Lower leg skin (tissue), 4 donors: ENCODE measurements at regions not wholly inside any gene's neighbourhood (a gene's known extent, or its start where the extent isn't known, plus 50 kb on each side); places are given as distances from the start of the nearest gene placed in this dataset.

Experiments
- DNase-seq, 2 donors: peaks; one replicate each; pipeline ENCODE4 v3.0.0-alpha.2; 2019; ENCODE audit warnings: low spot score in 2 of 2
- H3K4me3 ChIP-seq: fragments of 200-600 bp; sonication (generic); 2 replicates; pipeline ENCODE4 v1.5.1; 2017; ENCODE audit warnings: mild to moderate bottlenecking, low read depth; ENCODE audit not compliant: poor library complexity, severe bottlenecking
- POLR2A ChIP-seq, 2 donors: fragments of 450-650 bp; IDR thresholded peaks; one replicate each; pipeline ENCODE4 v1.6.1; 2016 to 2017; ENCODE audit warnings: antibody characterized with exemption in 2 of 2, mild to moderate bottlenecking in 1 of 2, moderate library complexity in 1 of 2
- WGBS, 2 donors: methylation state at CpG; one replicate each; pipeline ENCODE4 v1.1.5; 2018; 5-methylcytosine and 5-hydroxymethylcytosine counted together
- intact Hi-C: fragments of 100-400 bp; cut with DNase I; formaldehyde crosslinking; loops from one replicate; pipeline ENCODE4 v1.15.0; 2023; ENCODE audit warnings: low total_unique reads
- TF ChIP-seq, protein P1 (sequence below), 3 donors: fragments of 450-650 bp; IDR thresholded peaks; one replicate each; pipeline ENCODE4 v1.5.1; 2016; ENCODE audit warnings: antibody characterized with exemption in 3 of 3, mild to moderate bottlenecking in 3 of 3, moderate library complexity in 2 of 3

DNA sequence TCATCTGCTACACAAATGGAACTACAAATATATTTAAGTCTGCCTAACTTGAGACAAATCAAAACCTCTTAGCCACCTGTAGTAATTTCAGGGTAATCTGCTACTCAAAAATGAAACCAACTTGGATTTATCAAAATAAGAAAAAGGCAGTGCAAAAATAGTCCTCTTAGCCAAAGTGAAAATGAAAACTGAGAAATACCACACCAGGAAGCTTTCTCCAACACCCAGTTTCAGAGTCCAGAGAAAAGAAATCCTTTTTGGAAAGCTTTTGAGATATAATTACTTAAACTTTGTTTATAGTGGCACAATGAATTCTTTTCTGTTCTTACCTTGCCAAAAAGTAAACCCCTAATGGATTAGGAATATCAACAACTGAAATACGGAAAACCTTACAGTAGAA is 990.4 kb downstream of the EFNA5 start:
- TF ChIP-seq, protein P1, sequence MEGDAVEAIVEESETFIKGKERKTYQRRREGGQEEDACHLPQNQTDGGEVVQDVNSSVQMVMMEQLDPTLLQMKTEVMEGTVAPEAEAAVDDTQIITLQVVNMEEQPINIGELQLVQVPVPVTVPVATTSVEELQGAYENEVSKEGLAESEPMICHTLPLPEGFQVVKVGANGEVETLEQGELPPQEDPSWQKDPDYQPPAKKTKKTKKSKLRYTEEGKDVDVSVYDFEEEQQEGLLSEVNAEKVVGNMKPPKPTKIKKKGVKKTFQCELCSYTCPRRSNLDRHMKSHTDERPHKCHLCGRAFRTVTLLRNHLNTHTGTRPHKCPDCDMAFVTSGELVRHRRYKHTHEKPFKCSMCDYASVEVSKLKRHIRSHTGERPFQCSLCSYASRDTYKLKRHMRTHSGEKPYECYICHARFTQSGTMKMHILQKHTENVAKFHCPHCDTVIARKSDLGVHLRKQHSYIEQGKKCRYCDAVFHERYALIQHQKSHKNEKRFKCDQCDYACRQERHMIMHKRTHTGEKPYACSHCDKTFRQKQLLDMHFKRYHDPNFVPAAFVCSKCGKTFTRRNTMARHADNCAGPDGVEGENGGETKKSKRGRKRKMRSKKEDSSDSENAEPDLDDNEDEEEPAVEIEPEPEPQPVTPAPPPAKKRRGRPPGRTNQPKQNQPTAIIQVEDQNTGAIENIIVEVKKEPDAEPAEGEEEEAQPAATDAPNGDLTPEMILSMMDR (IDR thresholded peaks at IDR 0.05), result no peak
- TF ChIP-seq POLR2A (IDR thresholded peaks at IDR 0.05), result no peak
- no peak for DNase-seq
- no peak overlapping the region for H3K4me3 ChIP-seq
- 29 to 32% methylated on average over 1 of the region's 1 CpG for WGBS, 2 donors
- intact Hi-C loops, result no loop called here

DNA sequence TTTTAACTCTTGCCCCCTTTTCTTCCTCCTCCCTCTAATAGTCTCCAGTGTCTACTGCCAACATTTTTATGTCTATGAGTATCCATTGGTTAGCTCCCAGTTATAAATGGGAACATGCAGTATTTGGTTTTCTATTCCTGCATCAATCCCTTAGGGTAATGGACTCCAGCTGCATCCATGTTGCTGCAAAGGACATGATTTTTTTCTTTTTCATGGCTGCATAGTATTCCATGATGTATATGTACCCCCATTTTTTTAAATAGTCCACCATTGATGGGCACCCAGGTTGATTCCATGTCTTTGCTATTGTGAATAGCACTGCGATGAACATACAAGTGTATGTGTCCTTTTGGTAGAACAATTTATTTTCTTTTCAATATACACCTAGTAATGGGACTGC is 993.7 kb downstream of the EFNA5 start:
- TF ChIP-seq, protein P1 (IDR thresholded peaks at IDR 0.05), result no peak
- TF ChIP-seq POLR2A (IDR thresholded peaks at IDR 0.05), result no peak
- H3K4me3 ChIP-seq, result no peak overlapping the region
- WGBS, 2 donors, result 97 to 98% methylated on average over 1 of the region's 1 CpG
- DNase-seq, result no peak
- intact Hi-C loops, result no loop called here

DNA sequence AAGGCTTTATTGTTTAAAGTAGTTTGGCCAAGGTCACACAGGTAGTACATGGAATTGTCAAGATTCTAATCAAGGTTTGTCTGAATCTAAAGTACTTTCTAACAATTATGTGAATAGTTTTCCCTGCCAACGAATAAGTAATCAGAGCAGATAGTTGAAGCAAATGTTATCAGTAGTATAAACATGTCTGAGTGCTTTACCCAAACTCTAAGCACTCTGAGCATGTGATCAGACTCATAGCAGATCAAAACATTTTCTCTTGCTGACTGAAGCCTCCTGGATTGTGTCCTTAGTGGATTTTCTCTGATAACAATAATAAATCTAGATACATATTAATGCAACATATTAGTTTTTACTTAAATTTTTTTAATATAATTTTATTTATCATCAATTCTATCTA is 995.0 kb downstream of the EFNA5 start:
- TF ChIP-seq POLR2A (IDR thresholded peaks at IDR 0.05), result no peak
- TF ChIP-seq, protein P1 (IDR thresholded peaks at IDR 0.05), result no peak
- intact Hi-C loops, result no loop called here
- WGBS, 2 donors, result 36 to 44% methylated on average over 1 of the region's 1 CpG
- H3K4me3 ChIP-seq, result no peak overlapping the region
- DNase-seq, result no peak

DNA sequence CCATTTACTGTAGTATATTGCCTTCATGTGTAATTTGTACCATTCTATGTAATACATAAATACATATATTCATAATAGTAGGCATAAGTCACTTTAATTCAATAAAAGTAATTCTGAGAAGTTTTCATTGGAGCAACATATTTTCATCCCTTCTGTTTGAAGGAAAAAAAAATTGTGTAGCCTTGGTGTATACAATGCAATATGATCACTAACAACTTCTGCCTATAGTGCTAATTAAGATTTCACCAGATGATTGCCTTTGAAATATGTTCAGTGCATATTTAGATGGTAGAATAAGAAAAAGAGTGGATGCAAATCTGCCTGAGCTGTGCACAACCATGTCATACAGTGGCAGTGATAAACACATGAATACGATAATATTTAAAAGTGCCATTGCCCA is 996.8 kb downstream of the EFNA5 start:
- DNase-seq, result no peak
- 53 to 56% methylated on average over 1 of the region's 1 CpG for whole genome bisulfite sequencing, 2 donors
- no peak for TF ChIP-seq POLR2A (IDR thresholded peaks at IDR 0.05)
- TF ChIP-seq, protein P1 (IDR thresholded peaks at IDR 0.05), result no peak
- H3K4me3 ChIP-seq, result no peak overlapping the region
- intact Hi-C loops, result no loop called here

DNA sequence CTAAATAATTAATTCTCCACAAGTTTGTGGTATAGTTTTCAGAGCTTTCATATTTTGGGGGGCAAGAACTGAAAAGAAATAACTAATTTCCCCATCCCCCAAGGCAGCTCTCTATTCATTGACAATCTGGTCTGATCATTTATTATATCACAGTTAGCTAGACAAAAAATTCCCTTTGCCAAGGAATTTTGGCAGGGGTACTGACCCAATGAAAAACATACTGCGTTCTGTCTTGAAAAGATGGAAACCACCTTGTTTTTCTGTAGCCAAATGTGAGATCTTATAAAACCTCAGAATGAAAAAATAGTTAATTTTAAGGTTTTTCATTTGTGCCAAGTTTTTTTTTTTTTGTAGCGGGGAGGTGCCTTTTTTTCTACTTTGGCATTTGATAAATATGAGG is 1008.9 kb downstream of the EFNA5 start:
- H3K4me3 ChIP-seq, result no peak overlapping the region
- DNase-seq, result no peak
- no peak for TF ChIP-seq POLR2A (IDR thresholded peaks at IDR 0.05)
- TF ChIP-seq, protein P1 (IDR thresholded peaks at IDR 0.05), result no peak
- 12 to 14% methylated on average over 2 of the region's 2 CpGs for WGBS, 2 donors
- intact Hi-C loops, result no loop called here

DNA sequence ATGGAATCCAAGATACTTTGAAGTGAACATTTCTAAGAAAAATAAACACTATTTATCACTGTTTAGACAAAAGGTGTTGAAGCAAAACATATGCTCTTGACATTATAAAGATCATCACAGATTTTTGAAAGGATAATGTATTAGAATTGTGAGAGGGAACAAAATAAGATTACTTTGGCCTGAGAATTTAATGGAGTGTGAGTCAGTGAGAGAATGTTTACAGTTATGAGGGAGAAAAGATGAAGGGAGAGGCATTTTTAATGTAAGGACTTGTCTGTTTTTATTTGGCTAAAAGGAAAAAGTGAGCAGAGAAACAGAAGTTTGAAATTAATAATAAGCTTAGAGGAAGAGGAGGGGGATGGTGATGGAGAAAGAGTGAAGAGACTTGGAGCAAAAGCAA is 1010.1 kb downstream of the EFNA5 start:
- DNase-seq, result no peak
- no peak for TF ChIP-seq POLR2A (IDR thresholded peaks at IDR 0.05)
- TF ChIP-seq, protein P1 (IDR thresholded peaks at IDR 0.05), result no peak
- intact Hi-C loops, result no loop called here
- H3K4me3 ChIP-seq, result no peak overlapping the region
